ENCODE measurements at regions not wholly inside any gene's neighbourhood (a gene's known extent, or its start where the extent isn't known, plus 50 kb on each side); places are given as distances from the start of the nearest gene placed in this dataset.

- no peak for TF ChIP-seq CEBPB (IDR thresholded peaks at IDR 0.05)
- TF ChIP-seq YY1 (IDR thresholded peaks at IDR 0.05; ENCODE audit: low read depth), result no peak
- TF ChIP-seq MAX (IDR thresholded peaks at IDR 0.05), result no peak
- no peak for TF ChIP-seq REST (IDR thresholded peaks at IDR 0.05; ENCODE audit: low read depth)
- no peak for TF ChIP-seq TEAD4 (IDR thresholded peaks at IDR 0.05)
- TF ChIP-seq NFIC (IDR thresholded peaks at IDR 0.05), result no peak
- TF ChIP-seq FOXM1 (IDR thresholded peaks at IDR 0.05; ENCODE audit: borderline replicate concordance, low read depth), result no peak
- no peak for TF ChIP-seq TCF12 (IDR thresholded peaks at IDR 0.05; ENCODE audit: low read depth)
- TF ChIP-seq TAF1 (IDR thresholded peaks at IDR 0.05; ENCODE audit: low read depth), result no peak
- TF ChIP-seq EP300 (IDR thresholded peaks at IDR 0.05; ENCODE audit: borderline replicate concordance), result no peak
- TF ChIP-seq CREB1 (IDR thresholded peaks at IDR 0.05; ENCODE audit: low read depth), result no peak
- no peak for TF ChIP-seq ZBTB7A (IDR thresholded peaks at IDR 0.05; ENCODE audit: low read depth)
- TF ChIP-seq RAD21 (IDR thresholded peaks at IDR 0.05; ENCODE audit: low read depth), result no peak
Measured at GRCh38 chr11:41713030-41713429, 253.6 kb upstream of the LRRC4C start.
